H1 (cell line): ENCODE measurements at regions not wholly inside any gene's neighbourhood (a gene's known extent, or its start where the extent isn't known, plus 50 kb on each side); places are given as distances from the start of the nearest gene placed in this dataset.

ENCODE experiments used
- CTCF ChIA-PET: fragments of 300-600 bp; sonication (Branson Sonifier 250); formaldehyde crosslinking; loops from one replicate; lab custom pipeline; 2021; ENCODE audit not compliant: partially characterized antibody; lab: Charles Lee
- POLR2A ChIA-PET: fragments of 300-600 bp; sonication (Branson Sonifier 250); formaldehyde crosslinking; loops from one replicate; lab custom pipeline; 2021; ENCODE audit warnings: inconsistent platforms; ENCODE audit not compliant: partially characterized antibody; lab: Charles Lee
- DNase-seq, 2 experiments: peaks; one replicate each; pipeline versions ENCODE4 v3.0.0 to v3.0.0-alpha.2; 2010 to 2022; ENCODE audit warnings: low spot score in 2 of 2, low read depth in 1 of 2, mixed read lengths in 1 of 2
- FAIRE-seq: peaks from 2 replicates; lab custom pipeline; 2011; peaks lifted over from hg19 to GRCh38; lab: Jason Lieb, UNC
- H2AFZ ChIP-seq: 2 replicates; pipeline ENCODE4 v1.8.1; 2012; ENCODE audit warnings: low read length, inconsistent platforms
- H2AK5ac ChIP-seq: 2 replicates; pipeline ENCODE4 v1.6.1; 2013; ENCODE audit warnings: low read depth, low read length
- H2BK120ac ChIP-seq: replicated peaks from 2 replicates; pipeline ENCODE3; 2013; ENCODE audit warnings: low read depth, low read length, inconsistent platforms
- H2BK12ac ChIP-seq: 2 replicates; pipeline ENCODE4 v1.6.1; 2013; ENCODE audit warnings: low read depth, low read length
- H2BK15ac ChIP-seq: 2 replicates; pipeline ENCODE4 v1.6.1; 2013; ENCODE audit warnings: low read length
- H2BK20ac ChIP-seq: 2 replicates; pipeline ENCODE4 v1.6.1; 2013; ENCODE audit warnings: low read length
- H2BK5ac ChIP-seq: 2 replicates; pipeline ENCODE4 v1.6.1; 2013; ENCODE audit warnings: low read depth, low read length
- H3K14ac ChIP-seq: 2 replicates; pipeline ENCODE4 v1.6.1; 2013; ENCODE audit warnings: inconsistent platforms; ENCODE audit not compliant: insufficient read length
- H3K18ac ChIP-seq: 2 replicates; pipeline ENCODE4 v1.6.1; 2013; ENCODE audit warnings: low read length; ENCODE audit errors: extremely low read depth
- H3K23ac ChIP-seq: 2 replicates; pipeline ENCODE4 v1.6.1; 2013; ENCODE audit warnings: inconsistent platforms; ENCODE audit not compliant: insufficient read length
- H3K23me2 ChIP-seq: 2 replicates; pipeline ENCODE4 v1.6.1; 2013; ENCODE audit warnings: low read depth, low read length
- H3K27ac ChIP-seq: 2 replicates; pipeline ENCODE4 v1.6.1; 2011; ENCODE audit warnings: low read depth, low read length, inconsistent platforms
- H3K27me3 ChIP-seq, 4 experiments: replicated peaks in 1 of 4; 1 replicate in 1 of 4; 2 replicates in 3 of 4; pipeline versions ENCODE4 v1.6.1 to v1.8.1; 2011 to 2013; ENCODE audit warnings: low read length in 3 of 4, mild to moderate bottlenecking in 3 of 4, inconsistent platforms in 2 of 4, mixed read lengths in 2 of 4, moderate library complexity in 1 of 4; ENCODE audit not compliant: control insufficient read depth in 3 of 4, insufficient read depth in 3 of 4; ENCODE audit errors: extremely low read depth in 1 of 4
- H3K36me3 ChIP-seq, 4 experiments: 2 replicates each; pipeline versions ENCODE4 v1.6.1 to v1.8.1; 2011 to 2013; ENCODE audit warnings: mild to moderate bottlenecking in 4 of 4, low read length in 3 of 4, moderate library complexity in 2 of 4, control low read depth in 1 of 4, inconsistent platforms in 1 of 4; ENCODE audit not compliant: insufficient read depth in 4 of 4, control insufficient read depth in 2 of 4
- H3K4ac ChIP-seq: replicated peaks from 2 replicates; pipeline ENCODE3; 2013; ENCODE audit warnings: low read length, low read depth, mixed read lengths, inconsistent platforms; ENCODE audit not compliant: insufficient read length
- H3K4me1 ChIP-seq, 4 experiments: replicated peaks in 1 of 4; 1 replicate in 1 of 4; 2 replicates in 3 of 4; pipeline versions ENCODE4 v1.6.1 to v1.8.1; 2011 to 2013; ENCODE audit warnings: low read length in 3 of 4, inconsistent platforms in 2 of 4, mixed read lengths in 1 of 4; ENCODE audit not compliant: insufficient read depth in 4 of 4, control insufficient read depth in 3 of 4
- H3K4me2 ChIP-seq, 2 experiments: 2 replicates each; pipeline versions ENCODE4 v1.6.1 to v1.8.1; 2011 to 2013; ENCODE audit warnings: low read depth in 2 of 2, low read length in 2 of 2, control low read depth in 1 of 2, inconsistent platforms in 1 of 2, mild to moderate bottlenecking in 1 of 2; ENCODE audit not compliant: insufficient read depth in 1 of 2
- H3K4me3 ChIP-seq, 4 experiments: fragments of 200-600, 300-600 bp in 1 of 4; sonication (generic), shearing (Covaris generic), sonication (Bioruptor Twin) in 1 of 4; 2 replicates each; pipeline versions ENCODE4 v1.5.1 to v1.8.1; 2011 to 2016; ENCODE audit warnings: low read length in 4 of 4, low read depth in 3 of 4, control low read depth in 2 of 4, inconsistent platforms in 2 of 4, mild to moderate bottlenecking in 2 of 4, mixed read lengths in 1 of 4, moderate library complexity in 1 of 4; ENCODE audit not compliant: insufficient read depth in 2 of 4; ENCODE audit errors: extremely low read depth in 1 of 4
- H3K56ac ChIP-seq: replicated peaks from 2 replicates; pipeline ENCODE3; 2013; ENCODE audit warnings: low read depth, mild to moderate bottlenecking, mixed read lengths, low read length, inconsistent platforms; ENCODE audit not compliant: insufficient read length
- H3K79me1 ChIP-seq: 2 replicates; pipeline ENCODE4 v1.6.1; 2013; ENCODE audit warnings: low read depth, low read length, control low read depth
- H3K79me2 ChIP-seq, 2 experiments: 2 replicates each; pipeline versions ENCODE4 v1.6.1 to v1.8.1; 2012 to 2013; ENCODE audit warnings: low read length in 2 of 2, mild to moderate bottlenecking in 2 of 2, inconsistent platforms in 1 of 2; ENCODE audit not compliant: insufficient read depth in 2 of 2, control insufficient read depth in 1 of 2
- H3K9ac ChIP-seq, 4 experiments: replicated peaks in 1 of 4; 1 replicate in 1 of 4; 2 replicates in 3 of 4; pipeline versions ENCODE4 v1.6.1 to v1.8.1; 2011 to 2013; ENCODE audit warnings: low read depth in 3 of 4, low read length in 3 of 4, control low read depth in 2 of 4, mild to moderate bottlenecking in 2 of 4, moderate library complexity in 2 of 4, inconsistent platforms in 1 of 4; ENCODE audit errors: extremely low read depth in 1 of 4
- H3K9me3 ChIP-seq, 2 experiments: 2 replicates each; pipeline versions ENCODE4 v1.6.1 to v1.8.1; 2012 to 2013; ENCODE audit warnings: mild to moderate bottlenecking in 2 of 2, moderate library complexity in 2 of 2, control low read depth in 1 of 2, inconsistent platforms in 1 of 2, low read depth in 1 of 2, low read length in 1 of 2, mixed read lengths in 1 of 2; ENCODE audit not compliant: insufficient read depth in 2 of 2
- H4K20me1 ChIP-seq, 2 experiments: replicated peaks in 1 of 2; 2 replicates each; pipeline versions ENCODE3 to v1.8.1; 2011 to 2013; ENCODE audit warnings: inconsistent platforms in 2 of 2, low read length in 2 of 2, mild to moderate bottlenecking in 1 of 2; ENCODE audit not compliant: insufficient read depth in 2 of 2, control insufficient read depth in 1 of 2
- H4K5ac ChIP-seq: 2 replicates; pipeline ENCODE4 v1.6.1; 2013; ENCODE audit warnings: low read length, low read depth, mixed read lengths, inconsistent platforms; ENCODE audit not compliant: insufficient read length
- H4K8ac ChIP-seq: 2 replicates; pipeline ENCODE4 v1.8.0; 2013; ENCODE audit warnings: mild to moderate bottlenecking, moderate library complexity, low read length, inconsistent platforms; ENCODE audit not compliant: insufficient read depth; ENCODE audit errors: extremely low read depth
- H4K91ac ChIP-seq: replicated peaks from 2 replicates; pipeline ENCODE3; 2013; ENCODE audit warnings: low read length, mixed read lengths, inconsistent platforms; ENCODE audit not compliant: insufficient read length
- CREB1 ChIP-seq: IDR thresholded peaks from 2 replicates; pipeline ENCODE4 v1.6.1; 2012; ENCODE audit warnings: inconsistent platforms
- RAD21 ChIP-seq, 2 experiments: IDR thresholded peaks in 1 of 2; conservative IDR thresholded peaks in 1 of 2; 2 replicates each; pipeline ENCODE4 v1.6.1; 2011; ENCODE audit warnings: low read depth in 2 of 2, low read length in 2 of 2, improper control_type of control experiment in 1 of 2, inconsistent platforms in 1 of 2, mild to moderate bottlenecking in 1 of 2, moderate library complexity in 1 of 2
- WGBS, 2 experiments: shearing (Covaris generic) in 1 of 2; methylation state at CpG; one replicate each; pipeline versions ENCODE4 v1.1.6 to v1.1.7; 2013 to 2015; ENCODE audit warnings: low lambda C conversion rate in 2 of 2, mixed read lengths in 2 of 2, inconsistent platforms in 1 of 2, low coverage in 1 of 2, missing lambda C conversion rate in 1 of 2; ENCODE audit not compliant: insufficient replicate concordance in 2 of 2, insufficient coverage in 1 of 2, insufficient read length in 1 of 2; ENCODE audit errors: extremely low coverage in 1 of 2, missing lambda C conversion rate in 1 of 2; 5-methylcytosine and 5-hydroxymethylcytosine counted together

GRCh38 chr22:49616356-49617231, 211.1 kb downstream of the BRD1 start:
- H3K27me3 ChIP-seq, result no peaks in the 10 kb centered on the region
- no peak overlapping the region for H3K4me2 ChIP-seq
- H3K23ac ChIP-seq, result no peak overlapping the region
- H3K23me2 ChIP-seq, result no peaks in the 10 kb centered on the region
- no peak overlapping the region for H2AFZ ChIP-seq
- H3K4me1 ChIP-seq, result no peaks in the 10 kb centered on the region; a peak in 1 of 7 replicates
- WGBS, 2 experiments, result 88% methylated on average over 31 of the region's 37 CpGs; no CpG with 5 or more reads in 1 of the 2 experiments
- no peaks in the 10 kb centered on the region for H3K79me2 ChIP-seq
- ChIA-PET POLR2A (no interaction called here), CTCF (no interaction called here)
- TF ChIP-seq RAD21 (IDR thresholded peaks at IDR 0.05 in 1 of 2, conservative IDR thresholded peaks at IDR 0.05 in 1 of 2; ENCODE audit: low read depth in 2 of 2, low read length in 2 of 2), result peak in 1 of 2 experiments; percentile 12; a peak in 1 of 4 replicates
- TF ChIP-seq CREB1, result no peak
- no peak overlapping the region for H3K56ac ChIP-seq
- H3K4ac ChIP-seq, result no peak overlapping the region
- H3K79me1 ChIP-seq, result no peaks in the 10 kb centered on the region
- H3K36me3 ChIP-seq, result no peaks in the 10 kb centered on the region
- H4K5ac ChIP-seq, result no peak overlapping the region
- H2BK5ac ChIP-seq, result no peak overlapping the region
- no peak overlapping the region for H2BK15ac ChIP-seq
- no peak overlapping the region for H2AK5ac ChIP-seq
- FAIRE-seq (no peak), DNase-seq (no peak)
- H4K8ac ChIP-seq, result no peak overlapping the region; the same call in 1 of the 2 replicates
- no peak overlapping the region for H3K27ac ChIP-seq
- H2BK12ac ChIP-seq, result no peak overlapping the region
- no peak overlapping the region for H3K18ac ChIP-seq
- H3K9ac ChIP-seq, result no peak overlapping the region
- H4K91ac ChIP-seq, result no peak overlapping the region
- no peak overlapping the region for H2BK120ac ChIP-seq
- no peaks in the 10 kb centered on the region; a peak in 1 of 4 replicates for H3K9me3 ChIP-seq
- H3K4me3 ChIP-seq, result no peak overlapping the region
- H4K20me1 ChIP-seq, result no peaks in the 10 kb centered on the region
- H2BK20ac ChIP-seq, result no peak overlapping the region
- no peak overlapping the region for H3K14ac ChIP-seq
